GM10266 (cell line): ENCODE measurements at regions not wholly inside any gene's neighbourhood (a gene's known extent, or its start where the extent isn't known, plus 50 kb on each side); places are given as distances from the start of the nearest gene placed in this dataset.

Experiments used
- DNase-seq: peaks from one replicate; pipeline ENCODE4 v3.0.0; 2012; ENCODE audit errors: extremely low spot score
- TF ChIP-seq, protein P1 (sequence below): IDR thresholded peaks from 2 replicates; pipeline ENCODE4 v1.5.1; 2012; ENCODE audit warnings: mild to moderate bottlenecking, low read depth; ENCODE audit not compliant: control insufficient read depth, insufficient read depth; ENCODE audit errors: missing control alignments

DNA sequence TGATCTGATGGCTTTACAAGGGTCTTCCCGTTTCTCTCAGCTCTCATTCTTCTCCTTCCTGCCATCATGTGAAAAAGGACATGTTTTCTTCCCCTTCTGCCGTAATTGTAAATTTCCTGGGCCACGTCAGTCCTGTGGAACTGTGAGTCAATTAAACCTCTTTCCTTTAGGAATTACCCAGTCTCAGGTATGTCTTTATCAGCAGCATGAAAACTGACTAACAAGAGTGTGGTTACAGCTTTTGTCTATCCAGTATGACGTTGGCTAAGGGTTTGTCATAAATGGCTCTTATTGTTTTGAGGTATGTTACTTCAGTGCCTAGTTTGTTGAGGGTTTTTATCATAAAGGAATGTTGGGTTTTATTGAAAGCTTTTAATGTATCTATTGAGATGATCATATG, 501.6 kb downstream of the CAAP1 start:
- no peak for DNase-seq
- TF ChIP-seq, protein P1, sequence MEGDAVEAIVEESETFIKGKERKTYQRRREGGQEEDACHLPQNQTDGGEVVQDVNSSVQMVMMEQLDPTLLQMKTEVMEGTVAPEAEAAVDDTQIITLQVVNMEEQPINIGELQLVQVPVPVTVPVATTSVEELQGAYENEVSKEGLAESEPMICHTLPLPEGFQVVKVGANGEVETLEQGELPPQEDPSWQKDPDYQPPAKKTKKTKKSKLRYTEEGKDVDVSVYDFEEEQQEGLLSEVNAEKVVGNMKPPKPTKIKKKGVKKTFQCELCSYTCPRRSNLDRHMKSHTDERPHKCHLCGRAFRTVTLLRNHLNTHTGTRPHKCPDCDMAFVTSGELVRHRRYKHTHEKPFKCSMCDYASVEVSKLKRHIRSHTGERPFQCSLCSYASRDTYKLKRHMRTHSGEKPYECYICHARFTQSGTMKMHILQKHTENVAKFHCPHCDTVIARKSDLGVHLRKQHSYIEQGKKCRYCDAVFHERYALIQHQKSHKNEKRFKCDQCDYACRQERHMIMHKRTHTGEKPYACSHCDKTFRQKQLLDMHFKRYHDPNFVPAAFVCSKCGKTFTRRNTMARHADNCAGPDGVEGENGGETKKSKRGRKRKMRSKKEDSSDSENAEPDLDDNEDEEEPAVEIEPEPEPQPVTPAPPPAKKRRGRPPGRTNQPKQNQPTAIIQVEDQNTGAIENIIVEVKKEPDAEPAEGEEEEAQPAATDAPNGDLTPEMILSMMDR: no peak

DNA sequence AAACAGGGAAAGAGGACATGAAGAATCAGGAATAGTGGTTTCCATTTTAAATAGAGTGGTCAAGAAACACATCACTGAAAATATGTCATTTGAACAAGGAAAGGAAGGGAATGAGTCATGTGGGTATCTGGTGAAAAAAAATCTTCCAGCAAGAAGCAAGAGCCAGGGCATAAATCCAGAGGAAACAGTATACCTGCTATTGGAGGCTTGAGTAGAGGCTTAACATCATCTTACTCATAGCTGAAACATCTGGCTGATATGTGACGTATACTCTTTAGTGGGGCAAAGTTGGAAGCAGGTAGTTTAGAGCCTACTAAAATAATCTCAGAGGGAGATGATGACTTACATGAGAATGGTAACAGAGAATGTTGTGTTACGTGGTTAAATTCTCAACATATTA, 517.2 kb downstream of the CAAP1 start:
- TF ChIP-seq, protein P1: no peak

DNA sequence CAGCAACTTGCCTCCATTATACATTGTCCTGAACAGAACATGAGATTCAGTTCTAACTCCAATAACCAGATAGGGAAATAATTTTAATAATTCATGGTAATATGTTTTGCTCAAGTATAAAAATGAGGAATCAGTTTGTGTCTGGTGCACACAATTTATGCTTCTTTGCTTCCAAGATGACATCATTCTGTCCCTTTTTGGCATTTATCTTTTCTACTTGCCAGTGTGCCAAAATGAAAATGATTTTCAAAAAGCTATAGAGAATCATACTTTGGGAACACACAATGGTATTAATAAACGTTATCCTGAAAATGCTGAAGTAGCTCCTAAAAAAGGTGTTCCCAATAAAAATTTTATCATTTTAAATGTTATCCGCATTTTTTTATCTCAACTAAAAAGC, 519.0 kb downstream of the CAAP1 start:
- DNase-seq: no peak
- TF ChIP-seq, protein P1: no peak

More for the DNA sequence above, 517.2 kb downstream of the CAAP1 start:
- no peak for DNase-seq

DNA sequence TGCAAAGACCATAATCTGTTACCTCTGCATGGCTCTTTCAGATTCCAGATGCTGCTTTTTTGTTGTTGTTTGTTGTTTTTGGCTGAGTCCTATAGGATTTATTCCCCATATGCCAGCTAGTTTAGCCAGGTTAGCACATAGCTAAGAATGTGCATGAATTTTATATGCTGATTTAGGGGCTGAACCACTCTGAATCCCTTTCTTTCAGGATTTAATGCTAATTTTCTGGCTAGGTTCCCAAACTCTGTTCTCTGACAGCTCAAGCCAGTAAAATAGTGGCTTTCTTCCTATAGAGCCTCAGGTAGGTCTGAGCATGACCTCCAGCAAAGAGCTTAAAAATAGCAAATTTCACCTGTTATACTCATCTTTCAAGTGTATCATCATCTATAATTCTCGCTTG, 521.4 kb downstream of the CAAP1 start:
- DNase-seq: no peak
- TF ChIP-seq, protein P1: no peak

DNA sequence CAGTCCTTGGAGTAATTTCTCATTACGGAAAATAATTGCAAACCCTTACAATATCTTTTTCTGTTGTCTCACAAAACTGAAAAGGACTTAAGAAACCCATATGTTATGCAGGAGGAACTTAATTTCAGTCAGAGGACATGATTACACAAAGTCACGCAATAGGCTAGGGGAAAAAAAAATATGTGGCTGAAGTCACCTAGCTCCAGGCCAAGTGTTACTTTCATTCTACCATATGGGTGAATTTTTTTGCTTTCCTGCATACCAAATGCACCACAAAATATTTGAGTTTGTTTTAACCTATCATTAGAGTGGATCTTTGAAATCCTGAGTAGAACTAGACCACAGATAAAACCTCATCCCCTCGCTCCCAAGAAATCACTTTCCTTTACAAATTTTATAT, 523.5 kb downstream of the CAAP1 start:
- TF ChIP-seq, protein P1: no peak
- no peak for DNase-seq

DNA sequence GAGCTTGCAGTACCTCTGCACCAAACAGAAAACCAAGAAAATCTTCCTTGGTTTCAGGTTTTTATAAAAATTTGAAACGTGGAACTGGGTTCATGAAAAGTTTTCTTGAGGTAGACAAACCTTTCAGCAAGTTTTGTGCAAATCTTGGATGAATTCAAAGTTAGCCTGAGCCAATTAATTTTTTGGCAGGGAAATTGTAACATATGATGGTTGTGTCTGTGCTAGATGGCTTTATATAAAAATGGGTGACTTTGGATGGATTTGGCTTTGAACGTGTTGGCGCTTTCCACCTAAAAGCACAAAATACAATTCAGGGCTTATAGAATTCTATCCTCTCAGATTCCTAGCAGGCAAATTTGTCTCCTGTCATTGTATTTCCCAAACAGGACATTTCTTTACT, 524.4 kb downstream of the CAAP1 start:
- TF ChIP-seq, protein P1: no peak
- DNase-seq: no peak

DNA sequence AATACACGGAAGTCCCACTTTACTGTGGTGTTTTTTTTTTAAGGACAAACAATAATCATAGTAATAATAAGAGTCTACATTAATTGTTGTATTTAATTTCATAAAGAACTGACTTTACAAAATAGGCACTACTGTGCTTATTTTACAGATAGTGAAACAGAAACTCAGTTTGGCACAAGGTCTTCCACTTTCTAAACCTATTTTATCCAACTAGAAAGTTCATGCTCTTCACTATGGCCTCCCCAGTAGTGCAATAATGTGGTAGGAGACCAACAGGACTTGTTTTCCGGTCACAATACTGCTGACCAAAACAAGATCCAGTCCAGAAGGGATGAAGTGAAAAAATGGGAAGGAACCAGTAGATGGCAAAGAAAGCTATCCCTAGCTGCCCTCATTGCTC, 531.6 kb downstream of the CAAP1 start:
- TF ChIP-seq, protein P1: no peak
- no peak for DNase-seq
